Forelimb muscle (tissue), 1 donor: ENCODE measurements at regions not wholly inside any gene's neighbourhood (a gene's known extent, or its start where the extent isn't known, plus 50 kb on each side); places are given as distances from the start of the nearest gene placed in this dataset.

Source experiments
- DNase-seq: peaks from one replicate; pipeline ENCODE4 v3.0.0-alpha.2; 2013; ENCODE audit warnings: low read depth

GRCh38 chr9:23933348-23933747 lies 107.3 kb upstream of the ELAVL2 start:
- DNase-seq = no peak

- DNase-seq = no peak
Observed at GRCh38 chr9:23926368-23926767, 100.3 kb upstream of the ELAVL2 start.

- no peak for DNase-seq
Observed at GRCh38 chr9:23914431-23915003, 88.5 kb upstream of the ELAVL2 start.

GRCh38 chr9:23907343-23907742 lies 81.3 kb upstream of the ELAVL2 start:
- no peak for DNase-seq

- no peak for DNase-seq
Observed at GRCh38 chr9:23887781-23888180, 61.7 kb upstream of the ELAVL2 start.
